ENCODE measurements at regions not wholly inside any gene's neighbourhood (a gene's known extent, or its start where the extent isn't known, plus 50 kb on each side); places are given as distances from the start of the nearest gene placed in this dataset.

DNA sequence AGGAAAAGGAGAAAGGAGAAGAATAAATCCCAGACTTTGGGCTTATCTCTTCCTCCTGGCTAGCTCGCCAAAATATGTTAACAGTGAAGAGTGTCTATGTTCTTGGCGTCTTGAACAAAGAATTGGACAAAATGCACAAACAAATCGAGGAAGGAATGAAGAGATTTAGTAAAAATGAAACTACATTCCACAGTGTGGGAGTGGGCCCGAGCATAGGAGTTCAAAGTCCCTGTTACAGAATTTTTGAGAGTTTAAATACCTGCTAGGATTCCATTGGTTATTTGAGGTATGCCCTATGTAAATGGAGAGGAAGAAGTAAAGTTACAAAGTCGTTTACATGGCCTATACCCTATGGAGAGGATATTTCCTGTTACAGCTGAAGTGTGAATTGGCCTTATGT is 525.1 kb upstream of the CNTN5 start:
- Histone ChIP-seq H3K4me2 (ENCODE audit: low read length) (no peak overlapping the region), H3K9me3 (ENCODE audit: low read length) (no peaks in the 10 kb centered on the region), H3K4me1 (ENCODE audit: insufficient read depth, low read length) (no peaks in the 10 kb centered on the region), H3K9ac (ENCODE audit: low read length) (no peak overlapping the region), H3K79me2 (ENCODE audit: low read length) (no peaks in the 10 kb centered on the region), H3K36me3 (ENCODE audit: low read depth, low read length) (no peaks in the 10 kb centered on the region), H3K27me3 (ENCODE audit: low read length) (no peaks in the 10 kb centered on the region), H3K9me2 (replicated peaks; ENCODE audit: low read length) (no peaks in the 10 kb centered on the region), H3F3A (ENCODE audit: low read length, unreplicated experiment) (no peaks in the 10 kb centered on the region), H3K27ac (ENCODE audit: low read length) (no peak overlapping the region), H4K20me1 (ENCODE audit: low read length) (no peaks in the 10 kb centered on the region), H2AFZ (ENCODE audit: low read length) (no peak overlapping the region), H3K4me3 (ENCODE audit: low read length) (no peak overlapping the region)
- POLR2A ChIA-PET (ENCODE audit: unreplicated experiment): no interaction called here
- ATAC-seq (no peak), DNase-seq (no peak)
- TF ChIP-seq CTCF (conservative IDR thresholded peaks at IDR 0.05; ENCODE audit: low read depth, low read length): no peak
- BruUV-seq (replicated peaks): no TSS peak
- intact Hi-C loops (cut with micrococcal nuclease): no loop called here
- CTCF ChIA-PET: no interaction called here

GRCh38 chr11:98507208-98507607 is 513.5 kb upstream of the CNTN5 start:
- H3K4me2 ChIP-seq (ENCODE audit: low read length): no peak overlapping the region
- DNase-seq: no peak
- ChIA-PET POLR2A (ENCODE audit: unreplicated experiment) (no interaction called here), CTCF (no interaction called here)
- H3K9me3 ChIP-seq (ENCODE audit: low read length): peaks cover 8% of the 10 kb centered on the region; the same call in 1 of the 2 replicates
- H3K4me3 ChIP-seq (ENCODE audit: low read length): no peak overlapping the region
- H3F3A ChIP-seq (ENCODE audit: low read length, unreplicated experiment): no peaks in the 10 kb centered on the region
- TF ChIP-seq CTCF (conservative IDR thresholded peaks at IDR 0.05; ENCODE audit: low read depth, low read length) (no peak), EZH2 (IDR thresholded peaks at IDR 0.05; ENCODE audit: low read length, unreplicated experiment) (no peak), EZH2phosphoT487 (IDR thresholded peaks at IDR 0.05; ENCODE audit: borderline replicate concordance, low read length) (no peak)
- no TSS peak for BruUV-seq (replicated peaks)
- intact Hi-C loops (cut with micrococcal nuclease): no loop called here
- no peaks in the 10 kb centered on the region for H3K27me3 ChIP-seq (ENCODE audit: low read length)
- H4K20me1 ChIP-seq (ENCODE audit: low read length): no peaks in the 10 kb centered on the region
- ATAC-seq: no peak
- no peak overlapping the region for H3K9ac ChIP-seq (ENCODE audit: low read length)
- H3K79me2 ChIP-seq (ENCODE audit: low read length): no peaks in the 10 kb centered on the region
- no peaks in the 10 kb centered on the region for H3K9me2 ChIP-seq (replicated peaks; ENCODE audit: low read length)
- no peak overlapping the region for H3K27ac ChIP-seq (ENCODE audit: low read length)
- no peaks in the 10 kb centered on the region for H3K4me1 ChIP-seq (ENCODE audit: insufficient read depth, low read length)
- H3K36me3 ChIP-seq (ENCODE audit: low read depth, low read length): no peaks in the 10 kb centered on the region
- no peak overlapping the region for H2AFZ ChIP-seq (ENCODE audit: low read length)

- H3K27me3 ChIP-seq (ENCODE audit: low read length): no peaks in the 10 kb centered on the region
- H3K36me3 ChIP-seq (ENCODE audit: low read depth, low read length): no peaks in the 10 kb centered on the region
- no peak overlapping the region for H3K4me2 ChIP-seq (ENCODE audit: low read length)
- no peak overlapping the region for H3K9ac ChIP-seq (ENCODE audit: low read length)
- ChIA-PET POLR2A (ENCODE audit: unreplicated experiment) (no interaction called here), CTCF (no interaction called here)
- BruUV-seq (replicated peaks): no TSS peak
- intact Hi-C loops (cut with micrococcal nuclease): no loop called here
- H3K4me1 ChIP-seq (ENCODE audit: insufficient read depth, low read length): no peaks in the 10 kb centered on the region
- ATAC-seq (no peak), DNase-seq (peak; percentile 43)
- H3F3A ChIP-seq (ENCODE audit: low read length, unreplicated experiment): no peaks in the 10 kb centered on the region
- H2AFZ ChIP-seq (ENCODE audit: low read length): no peak overlapping the region
- no peaks in the 10 kb centered on the region for H4K20me1 ChIP-seq (ENCODE audit: low read length)
- H3K27ac ChIP-seq (ENCODE audit: low read length): no peak overlapping the region
- peaks cover 7% of the 10 kb centered on the region; the same call in 1 of the 2 replicates for H3K9me3 ChIP-seq (ENCODE audit: low read length)
- H3K4me3 ChIP-seq (ENCODE audit: low read length): no peak overlapping the region
- H3K9me2 ChIP-seq (replicated peaks; ENCODE audit: low read length): no peaks in the 10 kb centered on the region
- H3K79me2 ChIP-seq (ENCODE audit: low read length): no peaks in the 10 kb centered on the region
- TF ChIP-seq EZH2 (IDR thresholded peaks at IDR 0.05; ENCODE audit: low read length, unreplicated experiment) (no peak), EZH2phosphoT487 (IDR thresholded peaks at IDR 0.05; ENCODE audit: borderline replicate concordance, low read length) (no peak), CTCF (conservative IDR thresholded peaks at IDR 0.05; ENCODE audit: low read depth, low read length) (no peak)
Measured at GRCh38 chr11:98512938-98513337, 507.8 kb upstream of the CNTN5 start.
